ENCODE measurements at regions not wholly inside any gene's neighbourhood (a gene's known extent, or its start where the extent isn't known, plus 50 kb on each side); places are given as distances from the start of the nearest gene placed in this dataset.

- intact Hi-C loops (cut with DNase I): no loop called here
- no peak for ATAC-seq
- H3K4me3 ChIP-seq: no peak overlapping the region
- H3K4me1 ChIP-seq: no peaks in the 10 kb centered on the region
- no peak overlapping the region for H3K27ac ChIP-seq
- H3K27me3 ChIP-seq: no peaks in the 10 kb centered on the region
- WGBS, 2 donors: 78 to 85% methylated on average over 4 of the region's 4 CpGs
- DNase-seq: no peak
- FAIRE-seq: no peak
- H3K9me3 ChIP-seq: no peaks in the 10 kb centered on the region
- TF ChIP-seq CTCF (IDR thresholded peaks at IDR 0.05): no peak
- no peaks in the 10 kb centered on the region for H3K36me3 ChIP-seq
Measured at GRCh38 chr2:7444626-7445025, 527.4 kb downstream of the RNF144A start.

GRCh38 chr2:7448578-7449264, 531.5 kb downstream of the RNF144A start:
- no peak for ATAC-seq

GRCh38 chr2:7449298-7449697, 532.1 kb downstream of the RNF144A start:
- intact Hi-C loops (cut with DNase I): no loop called here
- FAIRE-seq (no peak), ATAC-seq (no peak), DNase-seq (no peak)
- TF ChIP-seq CTCF (IDR thresholded peaks at IDR 0.05): no peak
- no peaks in the 10 kb centered on the region for H3K4me1 ChIP-seq
- H3K27me3 ChIP-seq: no peaks in the 10 kb centered on the region
- no peaks in the 10 kb centered on the region for H3K9me3 ChIP-seq
- H3K4me3 ChIP-seq: no peak overlapping the region
- H3K36me3 ChIP-seq: no peaks in the 10 kb centered on the region
- H3K27ac ChIP-seq: no peak overlapping the region

More at GRCh38 chr2:7448578-7449264, 531.5 kb downstream of the RNF144A start:
- Histone ChIP-seq H3K9me3 (no peaks in the 10 kb centered on the region), H3K27me3 (no peaks in the 10 kb centered on the region), H3K4me1 (no peaks in the 10 kb centered on the region), H3K4me3 (no peak overlapping the region), H3K27ac (no peak overlapping the region), H3K36me3 (no peaks in the 10 kb centered on the region)
- 90 to 95% methylated on average over 11 of the region's 11 CpGs for WGBS, 2 donors
- no peak for TF ChIP-seq CTCF (IDR thresholded peaks at IDR 0.05)
- DNase-seq: no peak
- intact Hi-C loops (cut with DNase I): no loop called here
- no peak for FAIRE-seq

GRCh38 chr2:7450188-7450832, 533.1 kb downstream of the RNF144A start:
- H3K27ac ChIP-seq: no peak overlapping the region
- H3K4me1 ChIP-seq: no peaks in the 10 kb centered on the region
- 89 to 90% methylated on average over 8 of the region's 8 CpGs for WGBS, 2 donors
- ATAC-seq (no peak), FAIRE-seq (no peak), DNase-seq (no peak)
- intact Hi-C loops (cut with DNase I): no loop called here
- TF ChIP-seq CTCF (IDR thresholded peaks at IDR 0.05): no peak
- H3K9me3 ChIP-seq: no peaks in the 10 kb centered on the region
- H3K4me3 ChIP-seq: no peak overlapping the region
- no peaks in the 10 kb centered on the region for H3K27me3 ChIP-seq
- H3K36me3 ChIP-seq: no peaks in the 10 kb centered on the region

GRCh38 chr2:7450833-7451190, 533.6 kb downstream of the RNF144A start:
- intact Hi-C loops (cut with DNase I): no loop called here
- Histone ChIP-seq H3K4me1 (no peaks in the 10 kb centered on the region), H3K9me3 (no peaks in the 10 kb centered on the region), H3K27me3 (no peaks in the 10 kb centered on the region), H3K4me3 (no peak overlapping the region), H3K27ac (no peak overlapping the region), H3K36me3 (no peaks in the 10 kb centered on the region)
- WGBS, 2 donors: 87 to 90% methylated on average over 7 of the region's 7 CpGs
- no peak for DNase-seq
- no peak for TF ChIP-seq CTCF (IDR thresholded peaks at IDR 0.05)
- no peak for FAIRE-seq
- no peak for ATAC-seq
